GM18867 (cell line): ENCODE measurements at regions not wholly inside any gene's neighbourhood (a gene's known extent, or its start where the extent isn't known, plus 50 kb on each side); places are given as distances from the start of the nearest gene placed in this dataset.
"Not testable (repeated sequence)": the region's sequence is repeated elsewhere in the genome, so short reads cannot be mapped to it uniquely, and the experiment has no call there.

Experiments used
- ATAC-seq: cut with Tn5 transposase; IDR thresholded peaks from one replicate; pipeline ENCODE4 v1.9.1; 2021; ENCODE audit warnings: mild to moderate bottlenecking, moderate library complexity; ENCODE audit not compliant: unreplicated experiment

GRCh38 chr1:177648731-177649265 lies 321.1 kb downstream of the SEC16B start:
- no peak for ATAC-seq

DNA sequence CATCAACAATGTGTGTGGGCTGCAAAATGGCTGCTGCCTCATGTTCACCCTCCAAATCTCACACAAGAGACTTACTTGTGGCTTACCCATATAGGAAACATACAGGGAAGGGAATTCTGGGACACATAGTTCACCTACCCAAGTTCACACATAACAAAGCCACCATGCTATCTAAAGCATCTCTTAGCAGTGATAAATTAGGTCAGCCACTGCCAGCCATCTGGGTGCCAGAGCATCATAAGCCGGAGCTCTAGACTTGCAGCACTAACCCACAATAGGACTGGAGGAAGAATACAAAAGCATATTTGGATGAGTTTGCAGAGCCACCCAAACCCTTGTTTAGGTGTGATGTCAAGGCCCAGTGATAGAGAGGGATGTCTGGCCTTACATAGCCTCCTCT lies 321.7 kb downstream of the SEC16B start:
- ATAC-seq, result no peak

DNA sequence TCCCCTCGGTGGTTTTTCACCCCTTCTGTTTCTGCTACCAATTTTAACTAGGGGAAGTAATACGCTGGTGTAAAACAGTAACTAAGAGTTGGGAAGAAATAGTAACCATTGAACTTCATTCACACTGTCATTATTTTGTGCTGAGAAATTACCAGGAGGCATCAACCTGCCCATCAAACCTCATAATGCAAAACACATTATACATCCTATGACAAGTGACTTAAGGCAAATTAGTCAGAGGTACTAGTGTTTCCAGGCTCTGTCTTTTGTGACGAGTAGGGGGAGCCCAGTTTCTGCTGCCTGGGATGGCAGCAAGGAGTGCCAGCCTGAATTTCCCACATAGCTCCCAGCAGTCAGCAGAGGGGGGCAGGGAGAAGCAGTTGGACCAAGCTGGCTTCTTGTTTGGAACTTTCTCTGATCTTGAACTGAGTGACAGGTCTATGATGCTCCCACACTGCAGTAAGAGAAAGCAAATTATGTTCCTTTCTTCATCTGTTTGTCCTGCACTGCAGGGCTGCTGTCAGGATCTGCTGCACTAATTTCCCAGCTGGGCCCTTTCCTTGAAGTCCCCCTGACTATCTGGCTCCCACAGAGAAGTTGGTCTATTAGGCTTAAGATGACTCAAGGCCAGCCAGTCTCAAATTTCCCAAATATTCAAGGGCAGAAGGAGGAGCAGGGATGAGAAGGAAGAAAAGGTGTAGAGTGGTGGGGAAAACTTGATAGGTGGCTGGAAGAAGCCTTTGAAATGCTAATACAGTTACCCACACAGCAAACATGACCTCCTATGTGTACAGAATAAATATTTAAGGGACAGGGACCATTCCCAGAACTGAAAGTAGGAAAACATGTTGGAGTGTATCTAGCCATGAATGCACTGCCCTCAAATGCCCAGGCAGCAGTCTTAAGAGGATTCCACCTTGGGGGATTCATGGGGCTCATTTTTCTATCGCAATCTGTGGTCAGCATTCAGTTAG lies 322.8 kb downstream of the SEC16B start:
- no peak for ATAC-seq

- no peak for ATAC-seq
Observed at GRCh38 chr1:177645491-177646190, 324.2 kb downstream of the SEC16B start.

DNA sequence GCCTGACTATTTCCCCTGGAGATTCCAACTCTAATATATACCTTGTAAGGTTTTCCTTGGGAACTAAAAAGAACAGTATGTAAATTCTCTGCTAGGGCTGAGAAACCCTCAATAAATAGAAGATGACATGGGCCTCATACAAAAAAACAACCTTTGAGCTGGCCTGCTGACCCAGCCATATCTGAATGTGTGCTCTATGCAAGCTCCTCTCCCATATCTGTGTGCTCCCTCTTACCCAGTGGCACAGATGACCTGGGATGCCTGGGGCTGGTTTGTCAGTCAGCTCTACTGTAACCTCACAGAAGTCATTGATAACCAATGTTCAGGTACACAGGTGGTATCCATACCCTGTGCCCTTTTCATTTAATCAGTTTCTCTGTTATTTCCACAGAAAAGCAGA lies 329.2 kb downstream of the SEC16B start:
- ATAC-seq, result no peak

DNA sequence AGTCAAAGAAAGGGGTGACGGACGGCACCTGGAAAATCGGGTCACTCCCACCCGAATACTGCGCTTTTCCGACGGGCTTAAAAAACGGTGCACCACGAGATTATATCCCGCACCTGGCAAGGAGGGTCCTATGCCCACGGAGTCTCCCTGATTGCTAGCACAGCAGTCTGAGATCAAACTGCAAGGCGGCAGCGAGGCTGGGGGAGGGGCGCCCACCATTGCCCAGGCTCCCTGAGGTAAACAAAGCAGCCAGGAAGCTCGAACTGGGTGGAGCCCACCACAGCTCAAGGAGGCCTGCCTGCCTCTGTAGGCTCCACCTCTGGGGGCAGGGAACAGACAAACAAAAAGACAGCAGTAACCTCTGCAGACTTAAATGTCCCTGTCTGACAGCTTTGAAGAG lies 335.7 kb downstream of the SEC16B start:
- not testable (repeated sequence) for ATAC-seq

- ATAC-seq, result no peak
Observed at GRCh38 chr1:177632923-177633615, 336.8 kb downstream of the SEC16B start.

DNA sequence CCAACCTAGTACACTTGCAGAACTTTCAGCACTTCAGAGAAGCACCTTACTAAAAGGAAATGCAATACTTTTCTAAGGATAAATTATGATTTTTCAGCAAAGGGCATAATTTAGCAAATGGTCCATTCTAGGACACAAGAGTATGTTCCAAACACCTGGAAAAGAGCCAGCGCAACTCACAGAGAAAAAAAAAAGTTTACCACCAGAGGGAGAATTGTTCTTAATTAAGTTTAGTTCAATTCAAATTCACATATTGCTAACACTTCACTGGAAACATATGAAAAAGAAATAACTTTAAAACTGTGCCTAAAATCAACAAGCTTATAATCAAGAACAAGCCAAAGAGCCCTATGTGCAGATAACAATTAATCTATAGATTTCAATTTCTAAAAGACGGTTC lies 338.1 kb downstream of the SEC16B start:
- ATAC-seq, result no peak

GRCh38 chr1:177629526-177629925 lies 340.3 kb downstream of the SEC16B start:
- no peak for ATAC-seq

DNA sequence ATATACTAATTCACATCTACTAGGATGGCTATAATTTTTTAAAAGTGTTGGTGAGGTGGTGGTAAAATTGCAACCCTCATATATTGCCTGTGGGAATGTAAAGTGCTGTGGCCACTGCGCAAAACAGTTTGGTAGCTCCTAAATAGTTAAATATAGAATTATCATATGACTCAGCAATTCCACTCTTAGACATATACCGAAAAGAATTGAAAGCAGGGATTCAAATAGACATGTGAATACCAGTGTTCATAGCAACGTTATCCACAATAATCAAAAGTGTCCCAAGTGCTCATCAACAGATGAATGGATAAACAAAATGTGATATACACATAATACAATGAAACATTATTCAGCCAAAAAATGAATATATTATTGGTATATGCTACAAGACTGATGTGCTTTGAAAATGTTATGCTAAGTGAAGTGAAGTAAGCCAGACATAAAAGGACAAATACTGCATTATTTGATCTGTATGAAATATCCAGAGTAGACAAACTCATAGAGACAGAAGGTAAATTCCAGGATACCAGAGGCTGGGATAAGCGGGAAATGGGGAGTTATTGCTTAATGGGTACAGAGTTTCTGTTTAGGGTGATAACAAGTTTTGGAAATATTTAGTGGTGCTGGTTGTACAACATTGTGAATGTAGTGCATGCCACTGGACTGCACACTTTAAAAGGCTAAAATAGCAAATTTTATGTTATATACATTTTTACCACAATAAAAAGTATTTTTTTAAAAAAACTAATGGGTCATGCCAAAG lies 342.5 kb downstream of the SEC16B start:
- no peak for ATAC-seq

- ATAC-seq, result no peak
Observed at GRCh38 chr1:177620636-177621190, 349.1 kb downstream of the SEC16B start.

- ATAC-seq, result no peak
Observed at GRCh38 chr1:177615251-177615650, 354.6 kb downstream of the SEC16B start.

DNA sequence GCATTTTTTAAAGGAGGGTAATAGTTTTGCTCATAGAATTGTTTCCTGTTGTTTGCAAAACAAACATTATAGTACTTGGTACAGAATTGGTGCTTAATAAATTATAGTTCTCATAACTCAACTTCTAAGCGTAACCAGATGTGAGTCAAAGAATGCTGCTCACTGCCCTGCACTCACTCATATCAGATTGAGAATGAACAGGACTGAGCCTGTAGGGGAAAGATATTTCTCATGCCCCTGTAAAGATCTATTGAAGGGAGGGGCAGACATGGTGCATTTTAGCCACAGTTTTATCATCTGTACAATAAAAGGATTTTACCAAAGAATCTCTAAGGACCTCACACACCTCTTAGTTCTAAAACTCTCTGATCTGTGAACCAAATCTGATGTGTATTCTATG lies 358.5 kb downstream of the SEC16B start:
- ATAC-seq, result no peak

DNA sequence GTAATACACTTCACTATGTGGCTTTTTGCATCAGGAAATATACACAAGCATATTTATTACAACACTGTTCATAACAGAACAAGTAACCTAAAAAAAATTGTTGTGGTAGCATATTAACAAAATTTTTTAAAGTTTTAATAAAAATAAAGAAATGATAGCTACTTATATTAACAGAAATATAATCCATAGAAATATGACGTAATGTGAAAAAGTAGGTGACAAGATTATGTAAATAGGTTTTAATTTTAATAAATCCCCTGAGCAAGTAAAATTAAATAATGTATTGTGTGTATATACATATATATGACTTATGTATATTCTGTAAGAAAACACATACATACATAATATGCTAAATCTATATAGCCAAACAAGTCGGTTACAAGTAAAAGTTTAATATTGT lies 359.9 kb downstream of the SEC16B start:
- no peak for ATAC-seq

GRCh38 chr1:177600936-177601335 lies 368.9 kb downstream of the SEC16B start:
- ATAC-seq, result no peak

GRCh38 chr1:177600321-177600720 lies 369.5 kb downstream of the SEC16B start:
- ATAC-seq, result no peak

GRCh38 chr1:177597393-177597792 lies 372.5 kb downstream of the SEC16B start:
- ATAC-seq, result no peak

- no peak for ATAC-seq
Observed at GRCh38 chr1:177596485-177596884, 373.4 kb downstream of the SEC16B start.

- ATAC-seq, result no peak
Observed at GRCh38 chr1:177593105-177593504, 376.8 kb downstream of the SEC16B start.

- ATAC-seq, result no peak
Observed at GRCh38 chr1:177592624-177593023, 377.2 kb downstream of the SEC16B start.
